T-helper 9 cell (primary cell): ENCODE measurements at regions not wholly inside any gene's neighbourhood (a gene's known extent, or its start where the extent isn't known, plus 50 kb on each side); places are given as distances from the start of the nearest gene placed in this dataset.
"Not testable (repeated sequence)": the region's sequence is repeated elsewhere in the genome, so short reads cannot be mapped to it uniquely, and the experiment has no call there.

Experiments used
- DNase-seq: peaks from one replicate; pipeline ENCODE4 v3.0.0-alpha.2; 2020

GRCh38 chr20:40634891-40635290 is 54.1 kb downstream of the MAFB start:
- DNase-seq = no peak

GRCh38 chr20:40633123-40633850 is 55.7 kb downstream of the MAFB start:
- DNase-seq = no peak

GRCh38 chr20:40632346-40632976 is 56.6 kb downstream of the MAFB start:
- no peak for DNase-seq

GRCh38 chr20:40631119-40631631 is 57.9 kb downstream of the MAFB start:
- DNase-seq = no peak

- DNase-seq = no peak
Measured at GRCh38 chr20:40630713-40631112, 58.3 kb downstream of the MAFB start.

GRCh38 chr20:40630099-40630498 is 58.9 kb downstream of the MAFB start:
- DNase-seq = no peak

GRCh38 chr20:40628877-40629276 is 60.2 kb downstream of the MAFB start:
- no peak for DNase-seq

GRCh38 chr20:40619053-40619452 is 70.0 kb downstream of the MAFB start:
- not testable (repeated sequence) for DNase-seq

GRCh38 chr20:40617594-40617993 is 71.4 kb downstream of the MAFB start:
- DNase-seq = no peak

- DNase-seq = no peak
Measured at GRCh38 chr20:40612837-40613236, 76.2 kb downstream of the MAFB start.

- no peak for DNase-seq
Measured at GRCh38 chr20:40612247-40612646, 76.8 kb downstream of the MAFB start.

- no peak for DNase-seq
Measured at GRCh38 chr20:40610730-40611129, 78.3 kb downstream of the MAFB start.

- DNase-seq = no peak
Measured at GRCh38 chr20:40607927-40608326, 81.1 kb downstream of the MAFB start.

GRCh38 chr20:40606660-40607059 is 82.4 kb downstream of the MAFB start:
- no peak for DNase-seq

- DNase-seq = no peak
Measured at GRCh38 chr20:40606237-40606636, 82.8 kb downstream of the MAFB start.

- no peak for DNase-seq
Measured at GRCh38 chr20:40604416-40604815, 84.6 kb downstream of the MAFB start.

- no peak for DNase-seq
Measured at GRCh38 chr20:40603057-40603651, 85.9 kb downstream of the MAFB start.

- DNase-seq = no peak
Measured at GRCh38 chr20:40602381-40602780, 86.7 kb downstream of the MAFB start.

- DNase-seq = no peak
Measured at GRCh38 chr20:40600441-40601219, 88.4 kb downstream of the MAFB start.

- no peak for DNase-seq
Measured at GRCh38 chr20:40599987-40600386, 89.0 kb downstream of the MAFB start.

GRCh38 chr20:40592941-40593340 is 96.1 kb downstream of the MAFB start:
- DNase-seq = no peak

- DNase-seq = no peak
Measured at GRCh38 chr20:40591536-40591935, 97.5 kb downstream of the MAFB start.

GRCh38 chr20:40591119-40591518 is 97.9 kb downstream of the MAFB start:
- DNase-seq = no peak
